NCI-H748 (cell line): ENCODE measurements at regions not wholly inside any gene's neighbourhood (a gene's known extent, or its start where the extent isn't known, plus 50 kb on each side); places are given as distances from the start of the nearest gene placed in this dataset.

Experiments
- DNase-seq: peaks from one replicate; lab custom pipeline; 2025; ENCODE audit not compliant: unreplicated experiment; lab: John Stamatoyannopoulos, UW

- DNase-seq = peak; percentile 25
These were observed 139.3 kb upstream of the IRX3 start for GRCh38 chr16:54425681-54426552.

GRCh38 chr16:54425068-54425467 is 138.5 kb upstream of the IRX3 start:
- DNase-seq = peak; percentile 21

GRCh38 chr16:54424043-54424451 is 137.5 kb upstream of the IRX3 start:
- no peak for DNase-seq

GRCh38 chr16:54422569-54422978 is 136.0 kb upstream of the IRX3 start:
- no peak for DNase-seq

GRCh38 chr16:54422159-54422558 is 135.6 kb upstream of the IRX3 start:
- DNase-seq = no peak

GRCh38 chr16:54421220-54421619 is 134.6 kb upstream of the IRX3 start:
- no peak for DNase-seq

GRCh38 chr16:54418903-54419302 is 132.3 kb upstream of the IRX3 start:
- DNase-seq = peak; percentile 59

GRCh38 chr16:54417384-54417783 is 130.8 kb upstream of the IRX3 start:
- DNase-seq = no peak

GRCh38 chr16:54414671-54415070 is 128.1 kb upstream of the IRX3 start:
- DNase-seq = no peak

GRCh38 chr16:54412777-54413455 is 126.3 kb upstream of the IRX3 start:
- DNase-seq = no peak

- DNase-seq = no peak
These were observed 125.5 kb upstream of the IRX3 start for GRCh38 chr16:54412037-54412436.

GRCh38 chr16:54411544-54411943 is 125.0 kb upstream of the IRX3 start:
- DNase-seq = no peak

GRCh38 chr16:54409982-54410381 is 123.4 kb upstream of the IRX3 start:
- DNase-seq = no peak

- DNase-seq = no peak
These were observed 121.0 kb upstream of the IRX3 start for GRCh38 chr16:54407596-54407995.

GRCh38 chr16:54405478-54405877 is 118.9 kb upstream of the IRX3 start:
- peak; percentile 18 for DNase-seq

GRCh38 chr16:54403580-54403979 is 117.0 kb upstream of the IRX3 start:
- DNase-seq = no peak

- no peak for DNase-seq
These were observed 116.3 kb upstream of the IRX3 start for GRCh38 chr16:54402873-54403272.

GRCh38 chr16:54402270-54402669 is 115.7 kb upstream of the IRX3 start:
- DNase-seq = no peak

- DNase-seq = no peak
These were observed 113.7 kb upstream of the IRX3 start for GRCh38 chr16:54400261-54400660.

- DNase-seq = no peak
These were observed 112.4 kb upstream of the IRX3 start for GRCh38 chr16:54398986-54399385.

GRCh38 chr16:54397838-54398237 is 111.3 kb upstream of the IRX3 start:
- DNase-seq = no peak

GRCh38 chr16:54397190-54397835 is 110.7 kb upstream of the IRX3 start:
- no peak for DNase-seq
